Left lung (tissue), 4 donors: ENCODE measurements at regions not wholly inside any gene's neighbourhood (a gene's known extent, or its start where the extent isn't known, plus 50 kb on each side); places are given as distances from the start of the nearest gene placed in this dataset.

ENCODE experiments used
- ATAC-seq: fragments of 200-7000 bp; cut with Tn5 transposase; one replicate; pipeline ENCODE4 v1.9.1; 2020; ENCODE audit warnings: moderate library complexity
- DNase-seq, 4 donors: peaks; one replicate each; pipeline ENCODE4 v3.0.0-alpha.2; 2013 to 2020
- H3K27ac ChIP-seq, 2 donors: fragments of 200-600 bp; sonication (generic) in 1 of 2; one replicate each; pipeline versions ENCODE4 v1.5.0 to v1.8.0; 2020 to 2021
- H3K27me3 ChIP-seq, 2 donors: fragments of 200-600 bp; sonication (generic) in 1 of 2; one replicate each; pipeline versions ENCODE4 v1.5.0 to v1.8.0; 2020 to 2021
- H3K36me3 ChIP-seq, 2 donors: fragments of 200-600 bp; sonication (generic) in 1 of 2; one replicate each; pipeline versions ENCODE4 v1.5.0 to v1.8.0; 2020 to 2021
- H3K4me1 ChIP-seq, 2 donors: fragments of 200-600 bp; one replicate each; pipeline ENCODE4 v1.8.0; 2021
- H3K4me3 ChIP-seq, 2 donors: fragments of 200-600 bp; sonication (generic) in 1 of 2; one replicate each; pipeline versions ENCODE4 v1.5.0 to v1.8.0; 2020 to 2021; ENCODE audit warnings: mild to moderate bottlenecking in 1 of 2
- H3K9me3 ChIP-seq, 2 donors: fragments of 200-600 bp; sonication (generic) in 1 of 2; one replicate each; pipeline versions ENCODE4 v1.5.0 to v1.8.0; 2020 to 2021
- intact Hi-C, 2 donors: fragments of 100-400 bp; cut with DNase I; formaldehyde crosslinking; loops; one replicate each; pipeline versions ENCODE4 v1.11.2 to v1.14.2; 2022
- TF ChIP-seq, protein P1 (sequence below), 2 donors: fragments of 200-600 bp; sonication (generic) in 1 of 2; IDR thresholded peaks; one replicate each; pipeline versions ENCODE4 v1.5.0 to v1.8.0; 2021; ENCODE audit warnings: antibody characterized with exemption in 2 of 2
- donor health status: DM: no; HTN: yes; CAD: no.
- donor health status: DM: no; HTN: no; CAD: no.

DNA sequence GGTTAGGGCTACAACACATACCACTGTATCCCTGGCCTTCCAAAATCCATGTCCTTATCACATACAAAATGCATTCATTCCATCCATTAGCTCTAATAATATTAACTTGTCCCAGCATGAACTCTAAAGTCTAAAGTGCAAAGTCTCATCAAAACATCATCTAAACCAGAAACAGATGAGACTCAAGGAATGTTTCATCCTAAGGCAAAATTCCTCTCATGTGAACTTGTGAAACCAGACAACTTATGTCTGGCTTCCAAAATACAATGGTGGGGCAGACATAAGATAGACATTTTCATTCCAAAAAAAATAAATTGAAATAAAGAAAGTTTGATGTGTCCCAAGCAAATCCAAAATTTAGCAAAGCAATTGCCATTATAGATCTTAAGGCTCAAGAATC is 257.4 kb downstream of the HTR1B start:
- H3K36me3 ChIP-seq: no peaks in the 10 kb centered on the region
- ATAC-seq (no peak), DNase-seq (no peak)
- H3K4me1 ChIP-seq: no peaks in the 10 kb centered on the region
- H3K9me3 ChIP-seq: peaks cover 0 to 11% of the 10 kb centered on the region in 2 donors
- intact Hi-C loops: no loop called here
- no peak overlapping the region for H3K4me3 ChIP-seq
- TF ChIP-seq, protein P1, sequence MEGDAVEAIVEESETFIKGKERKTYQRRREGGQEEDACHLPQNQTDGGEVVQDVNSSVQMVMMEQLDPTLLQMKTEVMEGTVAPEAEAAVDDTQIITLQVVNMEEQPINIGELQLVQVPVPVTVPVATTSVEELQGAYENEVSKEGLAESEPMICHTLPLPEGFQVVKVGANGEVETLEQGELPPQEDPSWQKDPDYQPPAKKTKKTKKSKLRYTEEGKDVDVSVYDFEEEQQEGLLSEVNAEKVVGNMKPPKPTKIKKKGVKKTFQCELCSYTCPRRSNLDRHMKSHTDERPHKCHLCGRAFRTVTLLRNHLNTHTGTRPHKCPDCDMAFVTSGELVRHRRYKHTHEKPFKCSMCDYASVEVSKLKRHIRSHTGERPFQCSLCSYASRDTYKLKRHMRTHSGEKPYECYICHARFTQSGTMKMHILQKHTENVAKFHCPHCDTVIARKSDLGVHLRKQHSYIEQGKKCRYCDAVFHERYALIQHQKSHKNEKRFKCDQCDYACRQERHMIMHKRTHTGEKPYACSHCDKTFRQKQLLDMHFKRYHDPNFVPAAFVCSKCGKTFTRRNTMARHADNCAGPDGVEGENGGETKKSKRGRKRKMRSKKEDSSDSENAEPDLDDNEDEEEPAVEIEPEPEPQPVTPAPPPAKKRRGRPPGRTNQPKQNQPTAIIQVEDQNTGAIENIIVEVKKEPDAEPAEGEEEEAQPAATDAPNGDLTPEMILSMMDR (IDR thresholded peaks at IDR 0.05): no peak
- no peak overlapping the region for H3K27ac ChIP-seq
- no peaks in the 10 kb centered on the region for H3K27me3 ChIP-seq

GRCh38 chr6:77204555-77204954 is 258.7 kb downstream of the HTR1B start:
- intact Hi-C loops: no loop called here
- Histone ChIP-seq H3K27ac (no peak overlapping the region), H3K4me3 (no peak overlapping the region), H3K4me1 (no peaks in the 10 kb centered on the region), H3K9me3 (peaks cover 0 to 20% of the 10 kb centered on the region in 2 donors), H3K27me3 (no peaks in the 10 kb centered on the region), H3K36me3 (no peaks in the 10 kb centered on the region)
- no peak for DNase-seq
- ATAC-seq: no peak
- TF ChIP-seq, protein P1 (IDR thresholded peaks at IDR 0.05): no peak

DNA sequence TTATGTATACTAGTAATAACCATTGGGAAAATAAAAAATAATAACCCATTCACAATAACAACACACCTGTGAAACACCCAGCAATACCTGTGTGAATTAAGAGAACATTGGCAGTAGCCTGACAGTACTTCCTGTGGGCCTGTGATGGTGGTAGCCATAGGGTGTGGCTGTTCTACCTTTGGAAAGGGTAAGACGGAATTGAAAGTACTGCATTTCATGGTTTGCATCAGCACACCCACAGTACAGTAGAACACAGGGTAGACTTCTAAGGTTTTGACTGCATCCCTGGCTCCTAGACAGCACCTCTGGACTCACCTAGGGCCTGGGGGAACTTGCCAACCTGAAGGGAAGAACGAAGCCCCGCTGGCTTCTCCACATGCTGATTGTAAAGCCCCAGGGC is 279.8 kb downstream of the HTR1B start:
- Histone ChIP-seq H3K27ac (no peak overlapping the region), H3K36me3 (no peaks in the 10 kb centered on the region), H3K9me3 (peaks cover 0 to 17% of the 10 kb centered on the region in 2 donors), H3K4me3 (no peak overlapping the region), H3K4me1 (no peaks in the 10 kb centered on the region), H3K27me3 (no peaks in the 10 kb centered on the region)
- intact Hi-C loops: no loop called here
- no peak for ATAC-seq
- no peak for DNase-seq
- TF ChIP-seq, protein P1 (IDR thresholded peaks at IDR 0.05): no peak

DNA sequence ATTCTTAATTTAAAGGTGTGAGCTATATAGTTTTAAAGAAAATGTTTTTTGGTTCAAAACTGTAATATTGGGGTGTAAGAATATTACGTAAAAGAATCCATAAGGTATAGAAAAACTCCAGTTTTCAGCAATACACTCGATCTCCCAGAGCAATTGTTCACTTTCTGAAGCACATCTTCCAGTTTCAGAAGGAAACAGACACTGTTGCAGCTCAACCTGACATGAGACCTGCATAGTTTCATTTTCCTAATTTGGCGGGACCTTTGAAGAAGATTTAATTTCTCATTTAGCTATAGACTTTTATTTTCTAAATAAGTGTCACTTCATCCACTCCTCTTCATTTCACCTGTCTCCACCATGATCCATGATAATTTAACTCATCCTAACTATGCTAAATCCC is 281.5 kb downstream of the HTR1B start:
- ATAC-seq (no peak), DNase-seq (no peak)
- no peak overlapping the region for H3K4me3 ChIP-seq
- TF ChIP-seq, protein P1 (IDR thresholded peaks at IDR 0.05): no peak
- no peak overlapping the region for H3K27ac ChIP-seq
- H3K9me3 ChIP-seq: peaks cover 0 to 7% of the 10 kb centered on the region in 2 donors
- no peaks in the 10 kb centered on the region for H3K4me1 ChIP-seq
- intact Hi-C loops: no loop called here
- H3K36me3 ChIP-seq: no peaks in the 10 kb centered on the region
- no peaks in the 10 kb centered on the region for H3K27me3 ChIP-seq

DNA sequence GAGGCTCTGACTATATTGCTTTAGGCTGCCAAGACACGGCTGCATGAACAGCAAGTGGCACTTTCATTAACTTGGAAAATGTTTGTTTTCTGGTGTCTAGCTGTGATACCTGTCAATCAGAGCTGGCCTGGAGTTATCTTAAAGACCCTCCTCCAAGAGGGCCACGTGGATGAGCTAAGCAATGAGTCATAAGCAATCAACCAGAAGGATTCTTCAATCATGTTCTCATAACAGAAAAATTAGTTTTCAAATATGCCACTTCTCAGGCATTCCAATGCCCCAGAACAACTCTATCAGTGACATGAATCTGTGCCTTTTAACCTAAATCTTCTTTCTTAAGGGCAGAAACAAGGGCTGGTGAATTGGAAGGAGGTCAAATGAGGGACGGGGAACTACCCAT is 283.0 kb downstream of the HTR1B start:
- no peak overlapping the region for H3K4me3 ChIP-seq
- DNase-seq: no peak
- TF ChIP-seq, protein P1 (IDR thresholded peaks at IDR 0.05): no peak
- no peak overlapping the region for H3K27ac ChIP-seq
- no peak for ATAC-seq
- intact Hi-C loops: no loop called here
- H3K4me1 ChIP-seq: no peaks in the 10 kb centered on the region
- no peaks in the 10 kb centered on the region for H3K36me3 ChIP-seq
- H3K27me3 ChIP-seq: no peaks in the 10 kb centered on the region
- peaks cover 0 to 4% of the 10 kb centered on the region in 2 donors for H3K9me3 ChIP-seq
